ENCODE measurements at regions not wholly inside any gene's neighbourhood (a gene's known extent, or its start where the extent isn't known, plus 50 kb on each side); places are given as distances from the start of the nearest gene placed in this dataset.

- TF ChIP-seq OSR1 (CRISPR knock-in tag; IDR thresholded peaks at IDR 0.05) (no peak), ESRRG (CRISPR knock-in tag; IDR thresholded peaks at IDR 0.05) (no peak), RARB (CRISPR knock-in tag; IDR thresholded peaks at IDR 0.05) (no peak), CREB5 (CRISPR knock-in tag; IDR thresholded peaks at IDR 0.05; ENCODE audit: low read depth) (no peak), ARNTL (CRISPR knock-in tag; IDR thresholded peaks at IDR 0.05; ENCODE audit: borderline replicate concordance, low read depth) (no peak), TSHZ2 (CRISPR knock-in tag; IDR thresholded peaks at IDR 0.05) (no peak), TCF4 (CRISPR knock-in tag; IDR thresholded peaks at IDR 0.05; ENCODE audit: borderline replicate concordance) (no peak), ZNF8 (CRISPR knock-in tag; IDR thresholded peaks at IDR 0.05) (no peak), TOX (CRISPR knock-in tag; IDR thresholded peaks at IDR 0.05; ENCODE audit: borderline replicate concordance) (no peak), PPARA (CRISPR knock-in tag; IDR thresholded peaks at IDR 0.05; ENCODE audit: borderline replicate concordance) (no peak), ISL1 (CRISPR knock-in tag; IDR thresholded peaks at IDR 0.05) (no peak), CSDC2 (CRISPR knock-in tag; IDR thresholded peaks at IDR 0.05) (no peak), CSRNP3 (CRISPR knock-in tag; IDR thresholded peaks at IDR 0.05) (no peak), ZFP3 (CRISPR knock-in tag; IDR thresholded peaks at IDR 0.05) (no peak), ZNF70 (CRISPR knock-in tag; IDR thresholded peaks at IDR 0.05) (no peak)
- no peak for ATAC-seq
These were observed 161.9 kb upstream of the SIX2 start for GRCh38 chr2:45171136-45171501.

- no peak for TF ChIP-seq SNAI2 (CRISPR knock-in tag; IDR thresholded peaks at IDR 0.05)
- no peak for TF ChIP-seq CREB5 (CRISPR knock-in tag; IDR thresholded peaks at IDR 0.05; ENCODE audit: low read depth)
- TF ChIP-seq ZC3H10 (CRISPR knock-in tag; IDR thresholded peaks at IDR 0.05) = no peak
- no peak for TF ChIP-seq ARNTL (CRISPR knock-in tag; IDR thresholded peaks at IDR 0.05; ENCODE audit: borderline replicate concordance, low read depth)
- TF ChIP-seq RARB (CRISPR knock-in tag; IDR thresholded peaks at IDR 0.05) = no peak
- no peak for TF ChIP-seq PPARA (CRISPR knock-in tag; IDR thresholded peaks at IDR 0.05; ENCODE audit: borderline replicate concordance)
- no peak for TF ChIP-seq ISL1 (CRISPR knock-in tag; IDR thresholded peaks at IDR 0.05)
- TF ChIP-seq PATZ1 (CRISPR knock-in tag; IDR thresholded peaks at IDR 0.05; ENCODE audit: borderline replicate concordance) = no peak
- ATAC-seq = no peak
These were observed 161.2 kb upstream of the SIX2 start for GRCh38 chr2:45170191-45171135.

- no peak for TF ChIP-seq SNAI2 (CRISPR knock-in tag; IDR thresholded peaks at IDR 0.05)
- no peak for TF ChIP-seq GLIS3 (CRISPR knock-in tag; IDR thresholded peaks at IDR 0.05)
- no peak for TF ChIP-seq BACH2 (CRISPR knock-in tag; IDR thresholded peaks at IDR 0.05; ENCODE audit: borderline replicate concordance)
- no peak for TF ChIP-seq TOX (CRISPR knock-in tag; IDR thresholded peaks at IDR 0.05; ENCODE audit: borderline replicate concordance)
- peak; percentile 69 for ATAC-seq
These were observed 160.3 kb upstream of the SIX2 start for GRCh38 chr2:45169339-45170190.
